BLaER1 treated with 17β-estradiol and CSF1 and Interleukin-3, amounts not matched to agents 10 nM and 100 nM (cell line): ENCODE measurements at regions not wholly inside any gene's neighbourhood (a gene's known extent, or its start where the extent isn't known, plus 50 kb on each side); places are given as distances from the start of the nearest gene placed in this dataset.
"Not testable (repeated sequence)": the region's sequence is repeated elsewhere in the genome, so short reads cannot be mapped to it uniquely, and the experiment has no call there.

Experiments
- H3K27ac ChIP-seq, 11 experiments: shearing (Covaris generic); formaldehyde crosslinking; 2 replicates each; pipeline ENCODE4 v1.8.1; 2022
- H3K27me3 ChIP-seq, 11 experiments: shearing (Covaris generic); formaldehyde crosslinking; 2 replicates each; pipeline ENCODE4 v1.8.1; 2022
- H3K36me3 ChIP-seq, 11 experiments: shearing (Covaris generic); formaldehyde crosslinking; 2 replicates each; pipeline ENCODE4 v1.8.1; 2022
- H3K4me1 ChIP-seq, 10 experiments: shearing (Covaris generic); formaldehyde crosslinking; 2 replicates each; pipeline ENCODE4 v1.8.1; 2022
- H3K4me2 ChIP-seq, 11 experiments: shearing (Covaris generic); formaldehyde crosslinking; 2 replicates each; pipeline ENCODE4 v1.8.1; 2022
- H3K4me3 ChIP-seq, 10 experiments: shearing (Covaris generic); formaldehyde crosslinking; 2 replicates each; pipeline ENCODE4 v1.8.1; 2022
- H3K9ac ChIP-seq, 11 experiments: shearing (Covaris generic); formaldehyde crosslinking; 2 replicates each; pipeline ENCODE4 v1.8.1; 2022
- H3K9me3 ChIP-seq, 11 experiments: shearing (Covaris generic); formaldehyde crosslinking; replicated peaks in 1 of 11; 2 replicates each; pipeline ENCODE4 v1.8.1; 2022
- H4K20me1 ChIP-seq, 11 experiments: shearing (Covaris generic); formaldehyde crosslinking; 2 replicates each; pipeline ENCODE4 v1.8.1; 2022
- Cebpa-rat ChIP-seq, 11 experiments: shearing (Covaris generic); IDR thresholded peaks; 2 replicates each; pipeline ENCODE4 v1.8.1; 2022

DNA sequence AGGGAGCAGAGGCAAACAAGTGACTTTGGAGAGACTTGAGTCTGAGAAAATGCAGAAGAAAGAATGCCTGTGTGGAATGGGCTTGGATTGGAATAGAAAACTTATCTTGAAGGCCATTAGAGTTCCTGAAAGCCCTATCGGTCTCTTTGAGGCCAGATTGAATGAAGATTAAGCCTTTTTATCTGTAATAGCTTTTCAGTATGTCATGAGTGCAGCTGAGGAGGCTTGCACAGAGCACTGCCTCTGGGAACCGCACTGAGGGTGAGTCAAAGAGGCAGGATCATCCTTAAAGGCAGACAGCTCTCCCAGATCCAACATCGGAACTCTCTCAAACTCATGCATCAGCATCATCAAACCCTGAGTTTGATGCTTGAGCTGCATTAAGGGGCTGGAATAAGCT is 515.2 kb downstream of the NTRK3 start:
- no peak for TF ChIP-seq Cebpa-rat (IDR thresholded peaks at IDR 0.05)
- no peak overlapping the region for H3K9ac ChIP-seq
- no peaks in the 10 kb centered on the region for H4K20me1 ChIP-seq
- H3K36me3 ChIP-seq, result no peaks in the 10 kb centered on the region
- no peak overlapping the region for H3K27ac ChIP-seq
- no peak overlapping the region for H3K4me2 ChIP-seq
- no peaks in the 10 kb centered on the region for H3K4me1 ChIP-seq
- H3K9me3 ChIP-seq, result peaks cover 0 to 6% (median 0%) of the 10 kb centered on the region in 11 experiments; a peak in 1 of 22 replicates
- no peaks in the 10 kb centered on the region for H3K27me3 ChIP-seq
- H3K4me3 ChIP-seq, result no peak overlapping the region

DNA sequence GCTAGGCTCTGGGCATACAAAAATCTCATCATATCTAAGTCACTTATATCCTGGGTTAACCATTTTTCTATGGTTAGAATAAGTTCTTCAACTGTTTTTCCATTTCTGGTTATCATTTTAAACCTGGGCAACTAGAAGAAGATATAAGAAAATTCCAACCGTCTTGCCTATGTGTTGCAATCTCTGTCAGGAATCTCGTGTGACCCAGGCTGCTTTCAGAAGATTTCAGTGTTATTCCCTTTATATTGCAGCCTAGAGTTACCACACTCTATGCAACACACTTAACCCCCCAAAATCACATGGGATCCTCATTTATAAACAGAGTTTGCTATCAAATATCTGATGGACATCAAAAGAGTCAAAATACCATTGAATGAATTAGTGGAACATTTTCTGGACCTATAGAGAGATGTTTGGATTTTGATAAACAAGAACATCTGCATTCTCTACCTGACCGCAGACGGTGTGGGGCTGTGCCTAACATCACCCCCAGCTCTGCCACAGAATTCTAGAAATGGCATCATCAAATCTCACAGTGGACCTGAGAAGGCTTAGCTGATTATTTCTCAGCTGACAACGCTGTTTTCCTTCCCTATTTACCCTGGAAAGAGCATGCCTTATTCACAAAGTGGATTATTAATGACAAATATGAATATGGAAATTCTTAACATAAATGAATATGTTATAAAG is 515.7 kb downstream of the NTRK3 start:
- Histone ChIP-seq H3K36me3 (no peaks in the 10 kb centered on the region), H3K4me2 (no peak overlapping the region), H3K27ac (no peak overlapping the region), H3K9ac (no peak overlapping the region), H3K27me3 (no peaks in the 10 kb centered on the region), H3K9me3 (peaks cover 0 to 6% (median 0%) of the 10 kb centered on the region in 11 experiments; a peak in 1 of 22 replicates), H3K4me3 (no peak overlapping the region), H4K20me1 (no peaks in the 10 kb centered on the region), H3K4me1 (no peaks in the 10 kb centered on the region)
- TF ChIP-seq Cebpa-rat (IDR thresholded peaks at IDR 0.05), result no peak

DNA sequence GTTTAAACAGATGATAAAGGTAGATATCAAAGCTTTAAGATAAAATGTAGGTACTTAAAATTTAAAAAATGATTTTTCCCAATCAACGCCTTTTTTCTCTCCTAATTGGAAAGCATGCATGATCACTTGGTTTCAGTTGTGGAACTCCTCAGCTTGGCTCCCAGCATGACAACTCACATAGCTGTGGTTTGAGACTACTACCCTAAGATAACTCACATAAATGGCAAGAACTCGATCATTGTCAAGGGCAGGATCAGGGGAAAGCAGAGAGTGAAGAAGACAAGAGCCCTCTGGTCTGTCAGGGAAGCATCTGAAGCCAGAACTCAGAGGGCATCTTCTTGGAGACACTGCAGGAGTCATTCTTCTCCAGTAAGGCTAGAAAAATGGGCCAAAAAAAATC is 516.7 kb downstream of the NTRK3 start:
- TF ChIP-seq Cebpa-rat (IDR thresholded peaks at IDR 0.05), result no peak
- no peaks in the 10 kb centered on the region for H3K27me3 ChIP-seq
- peaks cover 0 to 6% (median 0%) of the 10 kb centered on the region in 11 experiments; a peak in 1 of 22 replicates for H3K9me3 ChIP-seq
- H4K20me1 ChIP-seq, result no peaks in the 10 kb centered on the region
- no peaks in the 10 kb centered on the region for H3K36me3 ChIP-seq
- no peak overlapping the region for H3K9ac ChIP-seq
- H3K4me3 ChIP-seq, result no peak overlapping the region
- no peak overlapping the region for H3K27ac ChIP-seq
- no peak overlapping the region for H3K4me2 ChIP-seq
- H3K4me1 ChIP-seq, result no peaks in the 10 kb centered on the region

DNA sequence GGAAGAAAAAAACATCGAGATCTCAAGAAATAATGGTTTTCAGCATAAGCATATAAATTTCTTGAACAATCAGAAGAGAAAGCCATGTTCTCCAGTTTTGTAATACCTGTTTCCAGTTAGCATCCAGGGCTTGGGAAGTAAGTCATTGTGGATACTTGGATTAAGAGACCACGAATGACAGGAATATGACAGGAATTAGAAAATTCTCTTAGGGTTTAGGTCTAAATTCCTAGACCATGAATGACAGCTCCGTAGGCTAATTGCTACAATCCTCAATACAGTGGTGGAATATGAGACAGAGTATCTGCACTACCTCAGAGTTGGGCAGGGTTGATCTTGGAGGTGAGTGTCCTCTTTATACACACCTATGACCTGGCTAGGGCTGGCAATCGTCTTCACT is 517.5 kb downstream of the NTRK3 start:
- H3K36me3 ChIP-seq, result no peaks in the 10 kb centered on the region
- H3K4me3 ChIP-seq, result no peak overlapping the region
- H3K27ac ChIP-seq, result no peak overlapping the region
- H3K4me2 ChIP-seq, result no peak overlapping the region
- no peak overlapping the region for H3K9ac ChIP-seq
- peaks cover 0 to 6% (median 0%) of the 10 kb centered on the region in 11 experiments; a peak in 1 of 22 replicates for H3K9me3 ChIP-seq
- no peaks in the 10 kb centered on the region for H3K27me3 ChIP-seq
- no peak for TF ChIP-seq Cebpa-rat (IDR thresholded peaks at IDR 0.05)
- H3K4me1 ChIP-seq, result no peaks in the 10 kb centered on the region
- no peaks in the 10 kb centered on the region for H4K20me1 ChIP-seq

DNA sequence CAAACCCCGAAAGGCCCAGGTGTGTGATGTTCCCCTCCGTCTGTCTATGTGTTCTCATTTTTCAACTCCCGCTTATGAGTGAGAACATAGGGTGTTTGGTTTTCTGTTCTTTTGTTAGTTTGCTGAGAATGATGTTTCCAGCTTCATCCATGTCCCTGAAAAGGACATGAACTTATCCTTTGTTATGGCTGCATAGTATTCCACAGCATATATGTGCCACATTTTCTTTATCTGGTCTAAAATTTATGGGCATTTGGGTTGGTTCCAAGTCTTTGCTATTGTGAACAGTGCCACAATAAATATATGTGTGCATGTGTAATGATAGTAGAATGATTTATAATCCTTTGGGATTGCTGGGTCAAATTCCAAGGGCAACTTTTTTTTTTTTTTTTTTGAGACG is 519.1 kb downstream of the NTRK3 start:
- not testable (repeated sequence) for H3K9me3 ChIP-seq, H3K9ac ChIP-seq, H3K36me3 ChIP-seq

DNA sequence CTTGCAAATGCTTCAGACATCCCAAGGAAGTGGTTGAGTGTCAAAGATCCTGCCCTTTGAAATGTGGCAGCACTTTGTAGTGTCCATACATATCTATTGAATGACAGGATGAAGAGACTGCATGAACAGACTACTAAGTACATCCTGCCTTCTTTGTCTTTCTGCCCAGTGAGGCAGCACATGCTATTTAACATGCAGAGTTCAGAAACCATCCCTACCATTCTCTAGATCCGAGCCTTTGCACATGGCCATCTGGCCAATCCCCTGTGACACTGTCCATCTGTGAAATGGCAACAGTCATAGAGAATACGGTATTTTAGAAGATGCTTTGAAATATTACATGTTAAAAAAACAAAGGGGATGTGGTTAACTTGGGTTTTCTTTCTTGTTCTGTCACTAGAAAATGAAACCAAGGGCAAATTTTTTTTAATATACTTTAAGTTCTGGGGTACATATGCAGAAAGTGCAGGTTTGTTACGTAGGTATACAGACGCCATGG is 519.6 kb downstream of the NTRK3 start:
- Histone ChIP-seq H3K4me2 (no peak overlapping the region), H3K36me3 (no peaks in the 10 kb centered on the region), H3K9me3 (peaks cover 0 to 6% (median 0%) of the 10 kb centered on the region in 11 experiments; a peak in 1 of 22 replicates), H3K4me1 (no peaks in the 10 kb centered on the region), H3K27me3 (no peaks in the 10 kb centered on the region), H4K20me1 (no peaks in the 10 kb centered on the region), H3K27ac (no peak overlapping the region), H3K4me3 (no peak overlapping the region), H3K9ac (no peak overlapping the region)
- no peak for TF ChIP-seq Cebpa-rat (IDR thresholded peaks at IDR 0.05)

More for the DNA sequence above, 519.1 kb downstream of the NTRK3 start:
- H4K20me1 ChIP-seq, H3K4me2 ChIP-seq, H3K27ac ChIP-seq, H3K4me1 ChIP-seq, H3K27me3 ChIP-seq, H3K4me3 ChIP-seq: not testable (repeated sequence)

DNA sequence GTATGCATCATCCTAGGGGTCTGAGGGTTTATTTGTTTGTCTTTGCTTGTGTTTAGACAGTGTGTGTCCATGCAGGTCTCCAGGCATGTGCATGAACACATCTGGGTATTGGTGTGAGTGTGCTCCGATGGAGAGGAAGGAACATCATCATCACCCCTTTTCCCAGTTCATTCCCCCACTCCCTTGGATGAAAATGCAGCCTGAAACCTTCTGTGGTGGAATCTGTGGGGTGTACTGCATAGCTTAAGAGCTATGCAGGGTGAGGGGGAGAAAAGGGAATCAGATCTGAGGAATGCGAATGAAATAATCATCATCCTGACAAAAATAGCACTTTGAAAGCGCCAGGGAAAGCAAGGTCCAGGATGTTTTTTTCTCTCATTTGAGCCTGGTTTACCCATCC is 520.1 kb downstream of the NTRK3 start:
- Histone ChIP-seq H3K4me2 (no peak overlapping the region), H3K9me3 (peaks cover 0 to 6% (median 0%) of the 10 kb centered on the region in 11 experiments; a peak in 1 of 22 replicates), H4K20me1 (no peaks in the 10 kb centered on the region), H3K9ac (no peak overlapping the region), H3K27ac (no peak overlapping the region), H3K4me3 (no peak overlapping the region), H3K4me1 (no peaks in the 10 kb centered on the region), H3K36me3 (no peaks in the 10 kb centered on the region), H3K27me3 (no peaks in the 10 kb centered on the region)
- TF ChIP-seq Cebpa-rat (IDR thresholded peaks at IDR 0.05), result no peak

DNA sequence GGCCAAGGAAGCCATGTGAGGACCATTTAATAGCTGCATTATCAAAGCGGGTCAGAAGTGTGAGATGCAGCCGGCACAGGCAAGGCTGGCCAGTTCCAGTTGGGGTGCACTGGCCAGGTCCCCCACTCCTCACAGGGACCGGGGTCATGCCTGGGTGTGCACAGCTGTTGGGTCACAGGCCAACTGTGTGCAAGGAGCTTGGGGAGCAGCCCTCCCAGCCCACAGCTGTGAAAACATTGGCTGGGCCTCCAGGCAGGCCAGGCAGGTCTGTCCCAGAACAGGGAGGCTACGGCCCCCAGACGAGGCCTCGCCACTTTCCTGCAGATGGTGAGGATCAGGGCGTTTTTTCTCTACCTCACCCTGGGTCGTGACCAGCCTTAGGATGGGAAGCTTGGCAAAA is 521.0 kb downstream of the NTRK3 start:
- no peak overlapping the region for H3K4me2 ChIP-seq
- no peak for TF ChIP-seq Cebpa-rat (IDR thresholded peaks at IDR 0.05)

DNA sequence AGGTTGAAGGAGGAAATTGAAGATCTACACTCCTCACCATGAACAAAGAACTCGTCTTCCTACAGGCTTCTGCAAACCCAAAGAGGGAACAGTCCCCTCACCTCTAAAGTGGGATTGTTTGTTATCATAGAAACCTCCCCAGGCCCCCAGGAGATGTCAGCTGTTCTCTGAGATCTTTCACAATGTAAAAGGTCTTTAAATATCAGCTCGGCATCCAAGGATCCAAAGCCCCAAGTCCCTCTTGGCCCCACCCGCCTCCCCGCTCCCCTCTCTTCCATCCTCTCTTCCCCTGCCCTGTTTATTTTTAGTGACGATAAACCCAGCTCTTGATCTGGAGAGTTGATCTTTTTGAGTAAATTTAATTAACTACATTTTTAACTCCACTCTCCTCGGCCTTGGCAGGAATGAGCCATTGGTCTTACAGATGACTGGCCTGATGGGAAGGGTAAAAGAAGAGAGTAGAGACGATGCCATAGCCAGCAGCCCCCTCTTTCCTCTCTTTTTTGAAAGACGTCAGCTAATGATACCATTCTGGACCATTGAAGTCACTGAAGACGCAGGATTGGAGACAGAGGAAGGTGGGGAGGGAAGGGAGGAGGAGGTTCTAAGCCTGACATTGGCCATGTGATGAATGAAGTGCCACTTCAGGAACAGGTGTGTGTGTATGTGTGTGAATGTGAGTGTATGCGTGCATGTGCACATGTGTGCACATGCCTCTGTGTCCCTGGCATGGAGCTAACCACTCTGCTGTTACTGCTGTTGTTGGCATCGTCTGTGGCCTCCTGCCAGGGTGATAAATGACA is 521.8 kb downstream of the NTRK3 start:
- Histone ChIP-seq H3K27me3 (no peaks in the 10 kb centered on the region), H3K36me3 (no peaks in the 10 kb centered on the region), H4K20me1 (no peaks in the 10 kb centered on the region), H3K4me1 (no peaks in the 10 kb centered on the region), H3K27ac (no peak overlapping the region), H3K9me3 (peaks cover 0 to 6% (median 0%) of the 10 kb centered on the region in 11 experiments; a peak in 1 of 22 replicates), H3K9ac (no peak overlapping the region), H3K4me3 (no peak overlapping the region), H3K4me2 (no peak overlapping the region)
- TF ChIP-seq Cebpa-rat (IDR thresholded peaks at IDR 0.05), result no peak

More for the DNA sequence above, 521.0 kb downstream of the NTRK3 start:
- peaks cover 0 to 6% (median 0%) of the 10 kb centered on the region in 11 experiments; a peak in 1 of 22 replicates for H3K9me3 ChIP-seq
- no peak overlapping the region for H3K9ac ChIP-seq
- no peak overlapping the region for H3K4me3 ChIP-seq
- H3K27me3 ChIP-seq, result no peaks in the 10 kb centered on the region
- no peaks in the 10 kb centered on the region for H3K36me3 ChIP-seq
- H3K27ac ChIP-seq, result no peak overlapping the region
- no peaks in the 10 kb centered on the region for H3K4me1 ChIP-seq
- no peaks in the 10 kb centered on the region for H4K20me1 ChIP-seq
